ENCODE measurements at regions not wholly inside any gene's neighbourhood (a gene's known extent, or its start where the extent isn't known, plus 50 kb on each side); places are given as distances from the start of the nearest gene placed in this dataset.
"Not testable (repeated sequence)": the region's sequence is repeated elsewhere in the genome, so short reads cannot be mapped to it uniquely, and the experiment has no call there.

- TF ChIP-seq, protein P1, sequence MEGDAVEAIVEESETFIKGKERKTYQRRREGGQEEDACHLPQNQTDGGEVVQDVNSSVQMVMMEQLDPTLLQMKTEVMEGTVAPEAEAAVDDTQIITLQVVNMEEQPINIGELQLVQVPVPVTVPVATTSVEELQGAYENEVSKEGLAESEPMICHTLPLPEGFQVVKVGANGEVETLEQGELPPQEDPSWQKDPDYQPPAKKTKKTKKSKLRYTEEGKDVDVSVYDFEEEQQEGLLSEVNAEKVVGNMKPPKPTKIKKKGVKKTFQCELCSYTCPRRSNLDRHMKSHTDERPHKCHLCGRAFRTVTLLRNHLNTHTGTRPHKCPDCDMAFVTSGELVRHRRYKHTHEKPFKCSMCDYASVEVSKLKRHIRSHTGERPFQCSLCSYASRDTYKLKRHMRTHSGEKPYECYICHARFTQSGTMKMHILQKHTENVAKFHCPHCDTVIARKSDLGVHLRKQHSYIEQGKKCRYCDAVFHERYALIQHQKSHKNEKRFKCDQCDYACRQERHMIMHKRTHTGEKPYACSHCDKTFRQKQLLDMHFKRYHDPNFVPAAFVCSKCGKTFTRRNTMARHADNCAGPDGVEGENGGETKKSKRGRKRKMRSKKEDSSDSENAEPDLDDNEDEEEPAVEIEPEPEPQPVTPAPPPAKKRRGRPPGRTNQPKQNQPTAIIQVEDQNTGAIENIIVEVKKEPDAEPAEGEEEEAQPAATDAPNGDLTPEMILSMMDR (optimal IDR thresholded peaks at IDR 0.05 in 1 of 3, IDR thresholded peaks at IDR 0.05 in 1 of 3, conservative IDR thresholded peaks at IDR 0.05 in 1 of 3; ENCODE audit: extremely low read depth in 1 of 3, insufficient read depth in 2 of 3, low read length in 3 of 3), result not testable (repeated sequence)
- not testable (repeated sequence) for TF ChIP-seq EZH2 (IDR thresholded peaks at IDR 0.05; ENCODE audit: low read length)
Observed at GRCh38 chr6:48530978-48531377, 420.0 kb upstream of the PTCHD4 start.

Measured in keratinocyte (primary cell).